Spleen (tissue), 7 donors: ENCODE measurements at regions not wholly inside any gene's neighbourhood (a gene's known extent, or its start where the extent isn't known, plus 50 kb on each side); places are given as distances from the start of the nearest gene placed in this dataset.

Source experiments
- POLR2A ChIP-seq, 3 donors: fragments of 450-650 bp; IDR thresholded peaks; one replicate each; pipeline ENCODE4 v1.5.1; 2017; ENCODE audit warnings: antibody characterized with exemption in 3 of 3, mild to moderate bottlenecking in 1 of 3
- POLR2AphosphoS5 ChIP-seq, 3 donors: sonication (generic); formaldehyde crosslinking; IDR thresholded peaks; one replicate each; pipeline ENCODE4 v1.5.1; 2017; ENCODE audit warnings: antibody characterized with exemption in 3 of 3
- TF ChIP-seq, protein P1 (sequence below), 11 experiments: fragments of 200-600 bp in 7 of 11; fragments of 450-650 bp in 4 of 11; sonication (generic) in 4 of 11; IDR thresholded peaks in 8 of 11; conservative IDR thresholded peaks in 3 of 11; 1 replicate in 7 of 11; 2 replicates in 4 of 11; pipeline versions ENCODE4 v1.4.0 to v1.8.0; 2016 to 2021; ENCODE audit warnings: antibody characterized with exemption in 11 of 11, inconsistent platforms in 4 of 11, mild to moderate bottlenecking in 1 of 11
- donor health status: DM: no; HTN: no; CAD: no; lungs with moderate emphysema.
- donor health status: DM: no; HTN: no; CAD: no.
- donor health status: DM: no; HTN: no; CAD: no.

DNA sequence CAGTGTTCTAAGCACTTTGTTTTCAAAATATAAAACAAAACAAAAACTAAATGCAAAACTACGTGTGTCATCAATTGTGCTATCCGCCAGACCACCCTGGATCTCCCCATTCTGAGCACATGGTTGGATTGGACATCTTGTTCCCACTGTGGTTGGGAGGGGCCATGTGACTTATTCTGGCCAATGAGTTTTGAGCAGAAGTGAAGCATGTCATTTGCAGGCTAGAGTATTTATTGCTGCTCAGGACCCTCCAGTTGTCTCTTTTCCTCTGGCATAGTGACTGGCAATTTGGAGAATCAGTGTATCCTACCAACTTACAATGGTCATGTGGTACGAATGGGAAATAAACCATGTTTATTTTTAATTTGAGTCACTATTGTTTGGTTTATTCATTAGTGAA is 70.2 kb upstream of the ST8SIA2 start:
- TF ChIP-seq POLR2A (IDR thresholded peaks at IDR 0.05): no peak
- TF ChIP-seq, protein P1, sequence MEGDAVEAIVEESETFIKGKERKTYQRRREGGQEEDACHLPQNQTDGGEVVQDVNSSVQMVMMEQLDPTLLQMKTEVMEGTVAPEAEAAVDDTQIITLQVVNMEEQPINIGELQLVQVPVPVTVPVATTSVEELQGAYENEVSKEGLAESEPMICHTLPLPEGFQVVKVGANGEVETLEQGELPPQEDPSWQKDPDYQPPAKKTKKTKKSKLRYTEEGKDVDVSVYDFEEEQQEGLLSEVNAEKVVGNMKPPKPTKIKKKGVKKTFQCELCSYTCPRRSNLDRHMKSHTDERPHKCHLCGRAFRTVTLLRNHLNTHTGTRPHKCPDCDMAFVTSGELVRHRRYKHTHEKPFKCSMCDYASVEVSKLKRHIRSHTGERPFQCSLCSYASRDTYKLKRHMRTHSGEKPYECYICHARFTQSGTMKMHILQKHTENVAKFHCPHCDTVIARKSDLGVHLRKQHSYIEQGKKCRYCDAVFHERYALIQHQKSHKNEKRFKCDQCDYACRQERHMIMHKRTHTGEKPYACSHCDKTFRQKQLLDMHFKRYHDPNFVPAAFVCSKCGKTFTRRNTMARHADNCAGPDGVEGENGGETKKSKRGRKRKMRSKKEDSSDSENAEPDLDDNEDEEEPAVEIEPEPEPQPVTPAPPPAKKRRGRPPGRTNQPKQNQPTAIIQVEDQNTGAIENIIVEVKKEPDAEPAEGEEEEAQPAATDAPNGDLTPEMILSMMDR (IDR thresholded peaks at IDR 0.05 in 8 of 11, conservative IDR thresholded peaks at IDR 0.05 in 3 of 11): no peak
- no peak for TF ChIP-seq POLR2AphosphoS5 (IDR thresholded peaks at IDR 0.05)
